ENCODE measurements at regions not wholly inside any gene's neighbourhood (a gene's known extent, or its start where the extent isn't known, plus 50 kb on each side); places are given as distances from the start of the nearest gene placed in this dataset.

- no peak for TF ChIP-seq CTCF (conservative IDR thresholded peaks at IDR 0.05)
- no peak for TF ChIP-seq EZH2 (IDR thresholded peaks at IDR 0.05; ENCODE audit: low read depth)
Measured at GRCh38 chr1:189987509-189987908, 490.2 kb downstream of the BRINP3 start.

Measured in PC-9 (cell line).